ENCODE measurements at regions not wholly inside any gene's neighbourhood (a gene's known extent, or its start where the extent isn't known, plus 50 kb on each side); places are given as distances from the start of the nearest gene placed in this dataset.

- Histone ChIP-seq H3K79me2 (ENCODE audit: insufficient read depth, low read length) (no peaks in the 10 kb centered on the region), H3K27ac (ENCODE audit: low read length) (no peak overlapping the region), H3K4me1 (ENCODE audit: insufficient read depth, low read length) (no peaks in the 10 kb centered on the region), H3K9me3 (ENCODE audit: insufficient read depth, low read length, severe bottlenecking) (peaks cover 18% of the 10 kb centered on the region), H3K36me3 (ENCODE audit: insufficient read depth, low read length) (no peaks in the 10 kb centered on the region), H4K20me1 (ENCODE audit: insufficient read depth, low read length) (no peaks in the 10 kb centered on the region; the same call in 1 of the 2 replicates), H3K9ac (ENCODE audit: low read depth, low read length) (no peak overlapping the region), H3K27me3 (ENCODE audit: insufficient read depth, low read length, poor library complexity) (peaks cover 2% of the 10 kb centered on the region), H3K4me2 (ENCODE audit: insufficient read depth, low read length) (no peak overlapping the region), H2AFZ (ENCODE audit: low read depth, low read length) (no peak overlapping the region), H3K4me3 (ENCODE audit: low read depth in 1 of 2, low read length in 2 of 2) (no peak overlapping the region)
- DNase-seq = no peak
- no peak for ATAC-seq (ENCODE audit: insufficient read depth, low read depth)
- TF ChIP-seq EZH2 (IDR thresholded peaks at IDR 0.05; ENCODE audit: borderline replicate concordance, low read depth, low read length, severe bottlenecking) (no peak), CTCF (IDR thresholded peaks at IDR 0.05; ENCODE audit: borderline replicate concordance, extremely low read depth, low read length, poor library complexity, severe bottlenecking) (no peak)
These were observed 95.6 kb downstream of the CTTN start for GRCh38 chr11:70493891-70494290.

GRCh38 chr11:70494559-70495350, 96.4 kb downstream of the CTTN start:
- no peaks in the 10 kb centered on the region for H3K79me2 ChIP-seq (ENCODE audit: insufficient read depth, low read length)
- H3K9ac ChIP-seq (ENCODE audit: low read depth, low read length) = no peak overlapping the region
- no peaks in the 10 kb centered on the region for H3K36me3 ChIP-seq (ENCODE audit: insufficient read depth, low read length)
- no peak for ATAC-seq (ENCODE audit: insufficient read depth, low read depth)
- peaks cover 18% of the 10 kb centered on the region for H3K9me3 ChIP-seq (ENCODE audit: insufficient read depth, low read length, severe bottlenecking)
- H3K4me2 ChIP-seq (ENCODE audit: insufficient read depth, low read length) = no peak overlapping the region
- no peak overlapping the region for H3K27ac ChIP-seq (ENCODE audit: low read length)
- TF ChIP-seq EZH2 (IDR thresholded peaks at IDR 0.05; ENCODE audit: borderline replicate concordance, low read depth, low read length, severe bottlenecking) = no peak
- TF ChIP-seq CTCF (IDR thresholded peaks at IDR 0.05; ENCODE audit: borderline replicate concordance, extremely low read depth, low read length, poor library complexity, severe bottlenecking) = no peak
- H3K4me3 ChIP-seq (ENCODE audit: low read depth in 1 of 2, low read length in 2 of 2) = no peak overlapping the region
- H4K20me1 ChIP-seq (ENCODE audit: insufficient read depth, low read length) = no peaks in the 10 kb centered on the region; the same call in 1 of the 2 replicates
- no peaks in the 10 kb centered on the region for H3K4me1 ChIP-seq (ENCODE audit: insufficient read depth, low read length)
- DNase-seq = no peak
- H2AFZ ChIP-seq (ENCODE audit: low read depth, low read length) = no peak overlapping the region
- peaks cover 2% of the 10 kb centered on the region for H3K27me3 ChIP-seq (ENCODE audit: insufficient read depth, low read length, poor library complexity)

GRCh38 chr11:70495351-70496310, 97.3 kb downstream of the CTTN start:
- TF ChIP-seq CTCF (IDR thresholded peaks at IDR 0.05; ENCODE audit: borderline replicate concordance, extremely low read depth, low read length, poor library complexity, severe bottlenecking) (no peak), EZH2 (IDR thresholded peaks at IDR 0.05; ENCODE audit: borderline replicate concordance, low read depth, low read length, severe bottlenecking) (no peak)
- H3K4me1 ChIP-seq (ENCODE audit: insufficient read depth, low read length) = no peaks in the 10 kb centered on the region
- H2AFZ ChIP-seq (ENCODE audit: low read depth, low read length) = no peak overlapping the region
- H3K4me2 ChIP-seq (ENCODE audit: insufficient read depth, low read length) = no peak overlapping the region
- no peak overlapping the region for H3K27ac ChIP-seq (ENCODE audit: low read length)
- H3K79me2 ChIP-seq (ENCODE audit: insufficient read depth, low read length) = no peaks in the 10 kb centered on the region
- ATAC-seq (ENCODE audit: insufficient read depth, low read depth) (no peak), DNase-seq (no peak)
- no peak overlapping the region for H3K4me3 ChIP-seq (ENCODE audit: low read depth in 1 of 2, low read length in 2 of 2)
- H3K9me3 ChIP-seq (ENCODE audit: insufficient read depth, low read length, severe bottlenecking) = peaks cover 13% of the 10 kb centered on the region
- no peaks in the 10 kb centered on the region for H3K36me3 ChIP-seq (ENCODE audit: insufficient read depth, low read length)
- no peaks in the 10 kb centered on the region; the same call in 1 of the 2 replicates for H4K20me1 ChIP-seq (ENCODE audit: insufficient read depth, low read length)
- peaks cover 2% of the 10 kb centered on the region for H3K27me3 ChIP-seq (ENCODE audit: insufficient read depth, low read length, poor library complexity)
- no peak overlapping the region for H3K9ac ChIP-seq (ENCODE audit: low read depth, low read length)
